ENCODE measurements at regions not wholly inside any gene's neighbourhood (a gene's known extent, or its start where the extent isn't known, plus 50 kb on each side); places are given as distances from the start of the nearest gene placed in this dataset.
"Not testable (repeated sequence)": the region's sequence is repeated elsewhere in the genome, so short reads cannot be mapped to it uniquely, and the experiment has no call there.

DNA sequence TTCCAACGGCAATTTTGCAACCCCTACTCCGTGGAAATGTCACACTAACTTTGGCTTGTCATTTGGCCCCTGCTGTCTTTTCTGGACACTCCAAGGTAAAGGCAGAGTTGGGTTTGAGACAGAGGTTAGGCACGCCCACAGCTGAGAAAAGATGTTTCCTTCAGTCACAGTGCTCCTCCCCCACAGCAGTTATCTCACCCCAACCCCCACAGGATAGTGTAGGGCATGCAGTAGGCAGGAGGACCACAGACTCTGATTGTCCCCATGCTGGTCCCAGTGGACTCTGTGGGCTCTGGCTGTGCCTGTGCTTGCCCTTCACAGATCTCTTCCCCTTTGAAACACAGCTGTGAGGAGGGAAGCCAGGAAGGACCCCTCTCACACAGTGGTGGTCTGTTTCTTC, 124.0 kb upstream of the CARMIL1 start:
- no peaks in the 10 kb centered on the region for H3K27me3 ChIP-seq (ENCODE audit: control insufficient read depth, insufficient read depth, low read length)
- H3K36me3 ChIP-seq (ENCODE audit: control insufficient read depth, insufficient read depth, low read length), result no peaks in the 10 kb centered on the region
- peaks cover 12% of the 10 kb centered on the region for H3K9me3 ChIP-seq (ENCODE audit: control insufficient read depth, insufficient read depth, low read length)
- H3K9ac ChIP-seq (ENCODE audit: low read depth, low read length), result no peak overlapping the region
- H3K4me1 ChIP-seq (ENCODE audit: control insufficient read depth, insufficient read depth, low read length), result no peaks in the 10 kb centered on the region
- no peak overlapping the region for H3K4me3 ChIP-seq (ENCODE audit: low read depth, low read length)

- H3K4me3 ChIP-seq (ENCODE audit: low read depth, low read length), result no peak overlapping the region
- no peak overlapping the region for H3K9ac ChIP-seq (ENCODE audit: low read depth, low read length)
- H3K4me1 ChIP-seq (ENCODE audit: control insufficient read depth, insufficient read depth, low read length), result no peaks in the 10 kb centered on the region
- H3K9me3 ChIP-seq (ENCODE audit: control insufficient read depth, insufficient read depth, low read length), result peaks cover 12% of the 10 kb centered on the region
- no peaks in the 10 kb centered on the region for H3K27me3 ChIP-seq (ENCODE audit: control insufficient read depth, insufficient read depth, low read length)
- no peaks in the 10 kb centered on the region for H3K36me3 ChIP-seq (ENCODE audit: control insufficient read depth, insufficient read depth, low read length)
Measured at GRCh38 chr6:25156123-25156522, 123.1 kb upstream of the CARMIL1 start.

DNA sequence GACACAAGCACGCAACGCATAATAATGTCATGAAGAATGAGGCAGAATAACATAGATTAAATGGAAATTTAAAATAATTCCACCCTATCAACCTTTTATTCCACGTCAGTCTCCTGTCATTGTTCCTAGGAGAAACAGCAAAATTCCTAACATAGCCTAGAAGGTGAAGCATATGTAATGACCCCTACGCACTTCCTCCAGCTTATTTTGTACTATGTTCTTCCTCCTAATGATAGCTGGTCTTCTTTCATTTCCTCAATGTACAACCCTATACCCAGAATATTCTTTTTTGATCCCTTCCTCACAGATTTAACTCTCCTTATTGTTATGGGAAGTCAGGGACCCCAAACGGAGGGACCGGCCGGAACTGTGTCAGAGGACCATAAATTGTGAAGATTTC, 122.0 kb upstream of the CARMIL1 start:
- Histone ChIP-seq H3K9me3 (ENCODE audit: control insufficient read depth, insufficient read depth, low read length) (peaks cover 12% of the 10 kb centered on the region), H3K4me3 (ENCODE audit: low read depth, low read length) (no peak overlapping the region), H3K27me3 (ENCODE audit: control insufficient read depth, insufficient read depth, low read length) (no peaks in the 10 kb centered on the region), H3K9ac (ENCODE audit: low read depth, low read length) (no peak overlapping the region), H3K36me3 (ENCODE audit: control insufficient read depth, insufficient read depth, low read length) (no peaks in the 10 kb centered on the region), H3K4me1 (ENCODE audit: control insufficient read depth, insufficient read depth, low read length) (no peaks in the 10 kb centered on the region)

DNA sequence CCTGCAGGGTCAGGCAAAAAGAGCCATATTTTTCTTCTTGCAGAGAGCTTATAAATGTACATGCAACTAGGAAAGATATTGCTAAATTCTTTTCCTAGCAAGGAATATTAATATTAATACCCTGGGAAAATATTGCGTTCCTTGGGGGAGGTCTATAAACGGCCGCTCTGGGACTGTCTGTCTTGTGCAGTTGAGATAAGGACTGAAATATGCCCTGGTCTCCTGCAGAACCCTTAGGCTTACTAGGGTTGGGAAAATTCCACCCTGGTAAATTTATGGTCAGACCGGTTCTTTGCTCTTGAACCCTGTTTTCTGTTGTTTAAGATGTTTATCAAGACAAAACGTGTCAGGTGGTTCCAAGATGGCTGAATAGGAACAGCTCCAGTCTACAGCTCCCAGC, 121.3 kb upstream of the CARMIL1 start:
- no peak overlapping the region for H3K9ac ChIP-seq (ENCODE audit: low read depth, low read length)
- H3K36me3 ChIP-seq (ENCODE audit: control insufficient read depth, insufficient read depth, low read length), result no peaks in the 10 kb centered on the region
- no peaks in the 10 kb centered on the region for H3K27me3 ChIP-seq (ENCODE audit: control insufficient read depth, insufficient read depth, low read length)
- H3K9me3 ChIP-seq (ENCODE audit: control insufficient read depth, insufficient read depth, low read length), result peaks cover 12% of the 10 kb centered on the region
- H3K4me1 ChIP-seq (ENCODE audit: control insufficient read depth, insufficient read depth, low read length), result no peaks in the 10 kb centered on the region
- no peak overlapping the region for H3K4me3 ChIP-seq (ENCODE audit: low read depth, low read length)

DNA sequence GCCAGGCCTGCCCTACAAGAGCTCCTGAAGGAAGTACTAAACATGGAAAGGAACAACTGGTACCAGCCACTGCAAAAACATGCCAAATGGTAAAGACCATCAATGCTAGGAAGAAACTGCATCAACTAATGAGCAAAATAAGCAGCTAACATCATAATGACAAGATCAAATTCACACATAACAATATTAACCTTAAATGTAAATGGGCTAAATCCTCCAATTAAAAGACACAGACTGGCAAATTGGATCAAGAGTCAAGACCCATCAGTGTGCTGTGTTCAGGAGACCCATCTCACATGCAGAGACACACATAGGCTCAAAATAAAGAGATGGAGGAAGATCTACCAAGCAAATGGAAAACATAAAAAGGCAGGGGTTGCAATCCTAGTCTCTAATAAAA, 119.0 kb upstream of the CARMIL1 start:
- not testable (repeated sequence) for H3K9ac ChIP-seq (ENCODE audit: low read depth, low read length); H3K36me3 ChIP-seq (ENCODE audit: control insufficient read depth, insufficient read depth, low read length); H3K4me3 ChIP-seq (ENCODE audit: low read depth, low read length); H3K4me1 ChIP-seq (ENCODE audit: control insufficient read depth, insufficient read depth, low read length); H3K27me3 ChIP-seq (ENCODE audit: control insufficient read depth, insufficient read depth, low read length)
- peaks cover 12% of the 10 kb centered on the region for H3K9me3 ChIP-seq (ENCODE audit: control insufficient read depth, insufficient read depth, low read length)

- Histone ChIP-seq H3K9me3 (ENCODE audit: control insufficient read depth, insufficient read depth, low read length) (no peaks in the 10 kb centered on the region), H3K36me3 (ENCODE audit: control insufficient read depth, insufficient read depth, low read length) (no peaks in the 10 kb centered on the region), H3K4me1 (ENCODE audit: control insufficient read depth, insufficient read depth, low read length) (no peaks in the 10 kb centered on the region), H3K27me3 (ENCODE audit: control insufficient read depth, insufficient read depth, low read length) (no peaks in the 10 kb centered on the region), H3K4me3 (ENCODE audit: low read depth, low read length) (no peak overlapping the region), H3K9ac (ENCODE audit: low read depth, low read length) (no peak overlapping the region)
Measured at GRCh38 chr6:25165177-25165576, 114.0 kb upstream of the CARMIL1 start.

GRCh38 chr6:25165800-25166199, 113.4 kb upstream of the CARMIL1 start:
- H3K4me1 ChIP-seq (ENCODE audit: control insufficient read depth, insufficient read depth, low read length), result no peaks in the 10 kb centered on the region
- H3K4me3 ChIP-seq (ENCODE audit: low read depth, low read length), result no peak overlapping the region
- no peaks in the 10 kb centered on the region for H3K27me3 ChIP-seq (ENCODE audit: control insufficient read depth, insufficient read depth, low read length)
- H3K9me3 ChIP-seq (ENCODE audit: control insufficient read depth, insufficient read depth, low read length), result no peaks in the 10 kb centered on the region
- H3K36me3 ChIP-seq (ENCODE audit: control insufficient read depth, insufficient read depth, low read length), result no peaks in the 10 kb centered on the region
- no peak overlapping the region for H3K9ac ChIP-seq (ENCODE audit: low read depth, low read length)

GRCh38 chr6:25166955-25167748, 112.0 kb upstream of the CARMIL1 start:
- Histone ChIP-seq H3K27me3 (ENCODE audit: control insufficient read depth, insufficient read depth, low read length) (no peaks in the 10 kb centered on the region), H3K9me3 (ENCODE audit: control insufficient read depth, insufficient read depth, low read length) (no peaks in the 10 kb centered on the region), H3K36me3 (ENCODE audit: control insufficient read depth, insufficient read depth, low read length) (no peaks in the 10 kb centered on the region), H3K9ac (ENCODE audit: low read depth, low read length) (no peak overlapping the region), H3K4me3 (ENCODE audit: low read depth, low read length) (no peak overlapping the region), H3K4me1 (ENCODE audit: control insufficient read depth, insufficient read depth, low read length) (no peaks in the 10 kb centered on the region)

GRCh38 chr6:25167961-25168360, 111.2 kb upstream of the CARMIL1 start:
- no peak overlapping the region for H3K4me3 ChIP-seq (ENCODE audit: low read depth, low read length)
- no peaks in the 10 kb centered on the region for H3K9me3 ChIP-seq (ENCODE audit: control insufficient read depth, insufficient read depth, low read length)
- no peak overlapping the region for H3K9ac ChIP-seq (ENCODE audit: low read depth, low read length)
- no peaks in the 10 kb centered on the region for H3K36me3 ChIP-seq (ENCODE audit: control insufficient read depth, insufficient read depth, low read length)
- no peaks in the 10 kb centered on the region for H3K4me1 ChIP-seq (ENCODE audit: control insufficient read depth, insufficient read depth, low read length)
- no peaks in the 10 kb centered on the region for H3K27me3 ChIP-seq (ENCODE audit: control insufficient read depth, insufficient read depth, low read length)

GRCh38 chr6:25168637-25169036, 110.5 kb upstream of the CARMIL1 start:
- Histone ChIP-seq H3K9me3 (ENCODE audit: control insufficient read depth, insufficient read depth, low read length) (no peaks in the 10 kb centered on the region), H3K4me3 (ENCODE audit: low read depth, low read length) (no peak overlapping the region), H3K27me3 (ENCODE audit: control insufficient read depth, insufficient read depth, low read length) (no peaks in the 10 kb centered on the region), H3K4me1 (ENCODE audit: control insufficient read depth, insufficient read depth, low read length) (no peaks in the 10 kb centered on the region), H3K9ac (ENCODE audit: low read depth, low read length) (no peak overlapping the region), H3K36me3 (ENCODE audit: control insufficient read depth, insufficient read depth, low read length) (no peaks in the 10 kb centered on the region)

DNA sequence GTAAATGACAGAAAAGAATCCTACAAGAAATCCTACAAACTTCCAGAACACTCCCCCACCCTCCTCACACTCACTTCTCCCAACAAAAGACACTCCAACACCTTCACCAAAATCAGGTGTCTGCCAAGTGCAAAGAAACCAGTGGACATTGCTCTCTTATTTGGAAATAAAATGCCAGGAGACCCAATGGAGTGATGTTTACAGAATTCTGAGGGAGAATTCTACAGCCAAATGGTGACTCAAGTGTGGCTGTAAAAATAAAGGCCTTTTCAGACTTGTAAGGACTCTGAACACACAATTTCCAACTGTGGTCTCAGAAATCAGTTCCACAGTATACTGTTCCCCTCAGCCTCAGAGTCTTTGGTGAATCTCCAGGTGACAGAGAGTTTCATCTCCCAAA, 109.6 kb upstream of the CARMIL1 start:
- no peak overlapping the region for H3K9ac ChIP-seq (ENCODE audit: low read depth, low read length)
- no peak overlapping the region for H3K4me3 ChIP-seq (ENCODE audit: low read depth, low read length)
- no peaks in the 10 kb centered on the region for H3K36me3 ChIP-seq (ENCODE audit: control insufficient read depth, insufficient read depth, low read length)
- no peaks in the 10 kb centered on the region for H3K27me3 ChIP-seq (ENCODE audit: control insufficient read depth, insufficient read depth, low read length)
- H3K9me3 ChIP-seq (ENCODE audit: control insufficient read depth, insufficient read depth, low read length), result no peaks in the 10 kb centered on the region
- no peaks in the 10 kb centered on the region for H3K4me1 ChIP-seq (ENCODE audit: control insufficient read depth, insufficient read depth, low read length)

DNA sequence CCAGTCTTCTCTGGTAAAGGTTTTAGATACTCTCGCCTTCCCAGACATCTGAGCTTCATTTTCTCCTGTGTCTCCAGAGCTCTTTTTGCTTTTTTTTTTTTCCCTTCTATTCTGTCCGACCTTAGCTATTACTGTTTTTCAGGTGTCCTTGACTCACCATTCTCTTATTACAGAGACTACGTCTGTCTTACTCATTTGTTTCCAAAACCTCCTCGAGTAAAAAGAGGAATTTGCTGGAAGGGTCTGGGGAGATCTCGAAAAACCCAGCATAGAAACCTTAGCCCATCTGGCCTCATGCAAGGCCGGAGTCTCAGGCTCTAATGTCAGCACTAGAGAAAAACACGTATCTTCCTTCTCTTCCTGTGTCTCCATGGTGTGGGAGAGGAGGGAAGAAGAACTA, 109.2 kb upstream of the CARMIL1 start:
- no peak overlapping the region for H3K4me3 ChIP-seq (ENCODE audit: low read depth, low read length)
- H3K9me3 ChIP-seq (ENCODE audit: control insufficient read depth, insufficient read depth, low read length), result no peaks in the 10 kb centered on the region
- no peak overlapping the region for H3K9ac ChIP-seq (ENCODE audit: low read depth, low read length)
- H3K4me1 ChIP-seq (ENCODE audit: control insufficient read depth, insufficient read depth, low read length), result no peaks in the 10 kb centered on the region
- H3K36me3 ChIP-seq (ENCODE audit: control insufficient read depth, insufficient read depth, low read length), result no peaks in the 10 kb centered on the region
- no peaks in the 10 kb centered on the region for H3K27me3 ChIP-seq (ENCODE audit: control insufficient read depth, insufficient read depth, low read length)
